Thyroid gland (tissue), 4 donors: ENCODE measurements at regions not wholly inside any gene's neighbourhood (a gene's known extent, or its start where the extent isn't known, plus 50 kb on each side); places are given as distances from the start of the nearest gene placed in this dataset.

ENCODE experiments used
- POLR2A ChIP-seq, 2 donors: fragments of 450-650 bp; IDR thresholded peaks; one replicate each; pipeline ENCODE4 v1.6.1; 2017; ENCODE audit warnings: antibody characterized with exemption in 2 of 2, mild to moderate bottlenecking in 2 of 2, moderate library complexity in 1 of 2
- TF ChIP-seq, protein P1 (sequence below), 6 experiments: fragments of 200-600 bp in 3 of 6; fragments of 450-650 bp in 3 of 6; sonication (generic) in 3 of 6; IDR thresholded peaks; one replicate each; pipeline ENCODE4 v1.5.1; 2016 to 2019; ENCODE audit warnings: antibody characterized with exemption in 6 of 6, mild to moderate bottlenecking in 2 of 6, inconsistent platforms in 1 of 6, moderate library complexity in 1 of 6

- TF ChIP-seq, protein P1, sequence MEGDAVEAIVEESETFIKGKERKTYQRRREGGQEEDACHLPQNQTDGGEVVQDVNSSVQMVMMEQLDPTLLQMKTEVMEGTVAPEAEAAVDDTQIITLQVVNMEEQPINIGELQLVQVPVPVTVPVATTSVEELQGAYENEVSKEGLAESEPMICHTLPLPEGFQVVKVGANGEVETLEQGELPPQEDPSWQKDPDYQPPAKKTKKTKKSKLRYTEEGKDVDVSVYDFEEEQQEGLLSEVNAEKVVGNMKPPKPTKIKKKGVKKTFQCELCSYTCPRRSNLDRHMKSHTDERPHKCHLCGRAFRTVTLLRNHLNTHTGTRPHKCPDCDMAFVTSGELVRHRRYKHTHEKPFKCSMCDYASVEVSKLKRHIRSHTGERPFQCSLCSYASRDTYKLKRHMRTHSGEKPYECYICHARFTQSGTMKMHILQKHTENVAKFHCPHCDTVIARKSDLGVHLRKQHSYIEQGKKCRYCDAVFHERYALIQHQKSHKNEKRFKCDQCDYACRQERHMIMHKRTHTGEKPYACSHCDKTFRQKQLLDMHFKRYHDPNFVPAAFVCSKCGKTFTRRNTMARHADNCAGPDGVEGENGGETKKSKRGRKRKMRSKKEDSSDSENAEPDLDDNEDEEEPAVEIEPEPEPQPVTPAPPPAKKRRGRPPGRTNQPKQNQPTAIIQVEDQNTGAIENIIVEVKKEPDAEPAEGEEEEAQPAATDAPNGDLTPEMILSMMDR (IDR thresholded peaks at IDR 0.05): no peak
- no peak for TF ChIP-seq POLR2A (IDR thresholded peaks at IDR 0.05)
Observed at GRCh38 chr6:140601021-140601808, 1226.8 kb upstream of the CITED2 start.
